ENCODE measurements at regions not wholly inside any gene's neighbourhood (a gene's known extent, or its start where the extent isn't known, plus 50 kb on each side); places are given as distances from the start of the nearest gene placed in this dataset.

GRCh38 chr9:86406366-86406765 is 52.2 kb upstream of the TUT7 start:
- Mint-ChIP-seq H3K4me3 (ENCODE audit: low read depth, unreplicated experiment) (no peak overlapping the region), H3K9me3 (ENCODE audit: low read depth, unreplicated experiment) (no peaks in the 10 kb centered on the region), H3K36me3 (ENCODE audit: insufficient read depth, unreplicated experiment) (no peaks in the 10 kb centered on the region), H3K4me1 (ENCODE audit: low read depth, unreplicated experiment) (peaks cover 18% of the 10 kb centered on the region), H3K27me3 (ENCODE audit: unreplicated experiment) (peaks cover 13% of the 10 kb centered on the region), H3K27ac (ENCODE audit: unreplicated experiment) (no peak overlapping the region)
- intact Hi-C loops (cut with micrococcal nuclease; ENCODE audit: unreplicated experiment) = no loop called here
- CTCF ChIA-PET = no interaction called here
- BruUV-seq (replicated peaks) = no TSS peak
- TF ChIP-seq, protein P1, sequence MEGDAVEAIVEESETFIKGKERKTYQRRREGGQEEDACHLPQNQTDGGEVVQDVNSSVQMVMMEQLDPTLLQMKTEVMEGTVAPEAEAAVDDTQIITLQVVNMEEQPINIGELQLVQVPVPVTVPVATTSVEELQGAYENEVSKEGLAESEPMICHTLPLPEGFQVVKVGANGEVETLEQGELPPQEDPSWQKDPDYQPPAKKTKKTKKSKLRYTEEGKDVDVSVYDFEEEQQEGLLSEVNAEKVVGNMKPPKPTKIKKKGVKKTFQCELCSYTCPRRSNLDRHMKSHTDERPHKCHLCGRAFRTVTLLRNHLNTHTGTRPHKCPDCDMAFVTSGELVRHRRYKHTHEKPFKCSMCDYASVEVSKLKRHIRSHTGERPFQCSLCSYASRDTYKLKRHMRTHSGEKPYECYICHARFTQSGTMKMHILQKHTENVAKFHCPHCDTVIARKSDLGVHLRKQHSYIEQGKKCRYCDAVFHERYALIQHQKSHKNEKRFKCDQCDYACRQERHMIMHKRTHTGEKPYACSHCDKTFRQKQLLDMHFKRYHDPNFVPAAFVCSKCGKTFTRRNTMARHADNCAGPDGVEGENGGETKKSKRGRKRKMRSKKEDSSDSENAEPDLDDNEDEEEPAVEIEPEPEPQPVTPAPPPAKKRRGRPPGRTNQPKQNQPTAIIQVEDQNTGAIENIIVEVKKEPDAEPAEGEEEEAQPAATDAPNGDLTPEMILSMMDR (IDR thresholded peaks at IDR 0.05; ENCODE audit: unreplicated experiment) = no peak
- no peak for DNase-seq

DNA sequence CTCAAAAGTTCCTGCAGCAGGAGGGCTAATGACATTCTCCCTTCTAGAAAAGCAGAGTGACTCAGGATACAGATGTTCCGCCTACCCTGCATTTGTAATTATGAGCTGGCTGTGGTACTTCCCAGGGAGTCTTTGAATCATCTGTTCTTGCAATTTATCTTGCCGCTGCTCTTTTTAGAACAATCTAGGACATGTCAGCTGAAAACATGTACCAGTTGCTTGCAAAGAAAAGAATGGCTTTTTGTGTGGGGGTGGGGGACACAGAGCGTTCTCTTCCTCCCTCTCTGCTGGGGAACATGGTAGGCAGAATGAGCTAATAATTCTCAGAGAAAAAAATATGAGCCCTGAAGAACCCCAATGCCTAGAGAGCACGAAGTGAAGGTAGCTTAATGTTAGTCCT is 51.7 kb upstream of the TUT7 start:
- CTCF ChIA-PET = no interaction called here
- Mint-ChIP-seq H3K4me1 (ENCODE audit: low read depth, unreplicated experiment) (peaks cover 18% of the 10 kb centered on the region), H3K4me3 (ENCODE audit: low read depth, unreplicated experiment) (no peak overlapping the region), H3K36me3 (ENCODE audit: insufficient read depth, unreplicated experiment) (no peaks in the 10 kb centered on the region), H3K9me3 (ENCODE audit: low read depth, unreplicated experiment) (no peaks in the 10 kb centered on the region), H3K27me3 (ENCODE audit: unreplicated experiment) (peaks cover 13% of the 10 kb centered on the region), H3K27ac (ENCODE audit: unreplicated experiment) (no peak overlapping the region)
- no TSS peak for BruUV-seq (replicated peaks)
- TF ChIP-seq, protein P1 (IDR thresholded peaks at IDR 0.05; ENCODE audit: unreplicated experiment) = no peak
- intact Hi-C loops (cut with micrococcal nuclease; ENCODE audit: unreplicated experiment) = no loop called here
- DNase-seq = no peak

DNA sequence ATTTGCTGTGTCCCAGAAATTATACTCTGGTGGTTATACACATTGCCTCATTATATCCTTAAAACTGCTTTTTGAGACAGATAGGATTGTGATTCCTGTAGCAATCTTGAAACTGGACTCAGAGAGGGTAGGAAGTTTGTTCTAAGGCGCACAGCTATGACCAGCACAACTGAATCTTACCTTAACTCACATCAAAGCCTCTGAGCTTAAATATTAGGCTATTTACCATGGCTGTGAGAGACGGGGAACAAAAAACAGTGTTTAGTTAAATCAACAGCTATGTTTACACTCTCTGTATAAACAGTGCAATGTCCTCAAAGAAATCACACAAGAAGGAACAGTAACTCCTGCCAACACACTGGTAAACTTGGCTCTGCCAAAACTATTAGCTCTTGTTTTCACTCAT is 50.9 kb upstream of the TUT7 start:
- TF ChIP-seq, protein P1 (IDR thresholded peaks at IDR 0.05; ENCODE audit: unreplicated experiment) = no peak
- intact Hi-C loops (cut with micrococcal nuclease; ENCODE audit: unreplicated experiment) = no loop called here
- DNase-seq = no peak
- H3K9me3 Mint-ChIP-seq (ENCODE audit: low read depth, unreplicated experiment) = no peaks in the 10 kb centered on the region
- no peak overlapping the region for H3K4me3 Mint-ChIP-seq (ENCODE audit: low read depth, unreplicated experiment)
- H3K4me1 Mint-ChIP-seq (ENCODE audit: low read depth, unreplicated experiment) = peaks cover 18% of the 10 kb centered on the region
- no peak overlapping the region for H3K27ac Mint-ChIP-seq (ENCODE audit: unreplicated experiment)
- peaks cover 13% of the 10 kb centered on the region for H3K27me3 Mint-ChIP-seq (ENCODE audit: unreplicated experiment)
- BruUV-seq (replicated peaks) = no TSS peak
- H3K36me3 Mint-ChIP-seq (ENCODE audit: insufficient read depth, unreplicated experiment) = no peaks in the 10 kb centered on the region
- CTCF ChIA-PET = no interaction called here
